ENCODE measurements at regions not wholly inside any gene's neighbourhood (a gene's known extent, or its start where the extent isn't known, plus 50 kb on each side); places are given as distances from the start of the nearest gene placed in this dataset.

DNA sequence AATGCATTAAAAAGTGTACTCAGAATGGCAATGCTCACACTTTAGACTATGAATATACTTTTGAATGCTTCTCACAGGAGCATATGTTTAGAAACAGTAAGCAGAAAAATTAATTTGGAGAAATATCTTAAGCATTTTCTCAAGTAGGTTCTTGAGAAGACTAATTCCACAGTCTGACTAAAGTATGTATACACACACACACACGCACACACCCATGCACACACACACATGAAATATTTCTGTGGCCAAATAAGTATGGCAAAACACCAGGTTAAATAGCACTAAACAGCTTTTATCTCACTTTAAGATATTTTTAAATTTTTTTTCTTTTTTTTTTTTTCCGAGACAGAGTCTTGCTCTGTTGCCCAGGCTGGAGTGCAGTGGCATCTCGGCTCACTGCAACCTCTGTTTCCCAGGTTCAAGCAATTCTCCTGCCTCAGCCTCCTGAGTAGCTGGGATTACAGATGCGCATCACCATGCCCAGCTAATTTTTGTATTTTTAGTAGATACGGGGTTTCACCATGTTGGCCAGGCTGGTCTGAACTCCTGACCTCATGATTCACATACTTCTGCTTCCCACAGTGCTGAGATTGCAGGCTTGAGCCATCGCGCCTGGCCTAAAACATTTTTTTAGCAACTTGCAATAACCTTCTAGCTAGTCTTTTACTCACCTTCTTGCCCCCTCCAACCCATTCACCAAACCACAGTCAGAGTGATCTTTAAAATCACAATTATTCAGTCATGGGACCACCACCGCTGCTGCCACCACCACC is 67.5 kb upstream of the SCG2 start:
- TF ChIP-seq, protein P1, sequence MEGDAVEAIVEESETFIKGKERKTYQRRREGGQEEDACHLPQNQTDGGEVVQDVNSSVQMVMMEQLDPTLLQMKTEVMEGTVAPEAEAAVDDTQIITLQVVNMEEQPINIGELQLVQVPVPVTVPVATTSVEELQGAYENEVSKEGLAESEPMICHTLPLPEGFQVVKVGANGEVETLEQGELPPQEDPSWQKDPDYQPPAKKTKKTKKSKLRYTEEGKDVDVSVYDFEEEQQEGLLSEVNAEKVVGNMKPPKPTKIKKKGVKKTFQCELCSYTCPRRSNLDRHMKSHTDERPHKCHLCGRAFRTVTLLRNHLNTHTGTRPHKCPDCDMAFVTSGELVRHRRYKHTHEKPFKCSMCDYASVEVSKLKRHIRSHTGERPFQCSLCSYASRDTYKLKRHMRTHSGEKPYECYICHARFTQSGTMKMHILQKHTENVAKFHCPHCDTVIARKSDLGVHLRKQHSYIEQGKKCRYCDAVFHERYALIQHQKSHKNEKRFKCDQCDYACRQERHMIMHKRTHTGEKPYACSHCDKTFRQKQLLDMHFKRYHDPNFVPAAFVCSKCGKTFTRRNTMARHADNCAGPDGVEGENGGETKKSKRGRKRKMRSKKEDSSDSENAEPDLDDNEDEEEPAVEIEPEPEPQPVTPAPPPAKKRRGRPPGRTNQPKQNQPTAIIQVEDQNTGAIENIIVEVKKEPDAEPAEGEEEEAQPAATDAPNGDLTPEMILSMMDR (conservative IDR thresholded peaks at IDR 0.05): no peak
- Mint-ChIP-seq H3K27me3 (ENCODE audit: insufficient read depth) (no peaks in the 10 kb centered on the region), H3K9me3 (no peaks in the 10 kb centered on the region), H3K36me3 (ENCODE audit: low read depth) (no peaks in the 10 kb centered on the region), H3K4me1 (no peaks in the 10 kb centered on the region), H3K4me3 (no peak overlapping the region), H3K27ac (no peak overlapping the region)
- Histone ChIP-seq H3K9ac (ENCODE audit: extremely low read depth, low read length, poor library complexity, severe bottlenecking) (no peak overlapping the region), H3K27me3 (ENCODE audit: control insufficient read depth, insufficient read depth, low read length, poor library complexity, severe bottlenecking) (no peaks in the 10 kb centered on the region), H3K36me3 (ENCODE audit: control insufficient read depth, insufficient read depth, low read length) (no peaks in the 10 kb centered on the region), H3K27ac (ENCODE audit: low read depth, low read length) (no peak overlapping the region), H3K9me3 (ENCODE audit: control insufficient read depth, low read length) (no peaks in the 10 kb centered on the region), H3K4me3 (ENCODE audit: low read length) (no peak overlapping the region), H3K4me1 (ENCODE audit: control insufficient read depth, insufficient read depth, low read length) (no peaks in the 10 kb centered on the region)
- 93 to 100% methylated on average over 5 to 8 of the region's 8 CpGs for WGBS, 2 experiments (ENCODE audit: insufficient coverage in 1 of 2, insufficient read length in 1 of 2)
- DNase-seq: no peak

DNA sequence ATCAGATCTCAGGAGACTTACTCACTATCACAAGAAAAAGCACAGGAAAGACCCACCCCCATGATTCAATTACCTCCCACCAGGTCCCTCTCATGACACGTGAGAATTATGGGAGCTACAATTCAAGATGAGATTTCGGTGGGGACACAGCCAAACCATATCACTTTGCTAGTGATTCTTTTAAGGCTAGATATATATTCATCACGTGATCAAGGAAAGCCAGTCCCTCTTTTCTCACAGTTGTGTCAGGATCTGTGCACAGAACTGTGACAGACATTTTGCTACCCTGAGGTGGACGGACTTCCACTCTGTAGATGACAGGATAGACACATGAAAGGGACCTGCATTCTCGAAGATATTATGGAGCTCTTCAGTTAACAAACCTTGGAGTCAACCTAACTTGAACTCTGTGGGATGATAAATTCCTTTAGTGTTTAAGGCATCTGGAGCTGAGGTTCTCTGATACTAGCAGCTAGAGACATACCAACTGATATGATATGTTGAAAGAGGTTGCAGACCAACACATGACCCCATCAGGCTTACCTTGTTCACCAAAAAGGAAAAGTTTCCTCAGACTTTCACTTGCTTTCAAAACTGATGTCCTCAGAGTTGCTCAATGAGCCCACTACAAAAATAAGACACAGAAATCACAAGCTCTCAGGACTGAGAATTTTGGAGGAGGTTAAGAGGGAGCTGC is 66.3 kb upstream of the SCG2 start:
- 90 to 91% methylated on average over 5 of the region's 5 CpGs for WGBS, 2 experiments (ENCODE audit: insufficient coverage in 1 of 2, insufficient read length in 1 of 2)
- no peaks in the 10 kb centered on the region for H3K27me3 ChIP-seq (ENCODE audit: control insufficient read depth, insufficient read depth, low read length, poor library complexity, severe bottlenecking)

DNA sequence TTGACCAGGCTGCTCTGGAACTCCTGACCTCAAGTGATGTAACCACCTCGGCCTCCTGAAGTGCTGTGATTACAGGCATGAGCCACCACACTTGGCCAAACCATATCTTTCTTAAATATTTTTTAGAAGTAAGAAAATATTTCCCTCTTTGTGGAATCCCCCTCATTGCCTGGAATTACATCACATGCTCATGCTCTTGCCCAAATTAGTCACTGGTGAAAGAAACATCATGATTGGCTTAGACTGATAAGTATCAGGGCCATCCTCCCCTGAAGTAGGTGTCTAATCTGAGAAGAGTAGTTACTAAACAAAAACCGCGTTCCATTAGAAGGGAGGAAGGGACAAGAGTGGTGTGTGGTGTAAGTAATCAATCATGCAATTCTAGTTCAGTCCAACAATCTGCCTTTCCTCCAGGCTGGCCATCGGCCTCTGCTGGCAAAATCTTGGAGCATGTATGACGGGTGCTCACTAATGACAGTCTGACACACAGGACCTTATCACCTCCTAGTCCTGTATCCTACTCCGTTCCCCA is 52.3 kb upstream of the SCG2 start:
- H3K27ac Mint-ChIP-seq: no peak overlapping the region
- no peak overlapping the region for H3K4me3 Mint-ChIP-seq
- Histone ChIP-seq H3K9ac (ENCODE audit: extremely low read depth, low read length, poor library complexity, severe bottlenecking) (no peak overlapping the region), H3K36me3 (ENCODE audit: control insufficient read depth, insufficient read depth, low read length) (no peaks in the 10 kb centered on the region), H3K27me3 (ENCODE audit: control insufficient read depth, insufficient read depth, low read length, poor library complexity, severe bottlenecking) (no peaks in the 10 kb centered on the region), H3K9me3 (ENCODE audit: control insufficient read depth, low read length) (no peaks in the 10 kb centered on the region), H3K4me3 (ENCODE audit: low read length) (no peak overlapping the region), H3K4me1 (ENCODE audit: control insufficient read depth, insufficient read depth, low read length) (no peaks in the 10 kb centered on the region), H3K27ac (ENCODE audit: low read depth, low read length) (no peak overlapping the region)
- no peaks in the 10 kb centered on the region for H3K36me3 Mint-ChIP-seq (ENCODE audit: low read depth)
- DNase-seq: no peak
- TF ChIP-seq, protein P1 (conservative IDR thresholded peaks at IDR 0.05): no peak
- H3K27me3 Mint-ChIP-seq (ENCODE audit: insufficient read depth): peaks cover 2% of the 10 kb centered on the region
- 88 to 95% methylated on average over 5 to 6 of the region's 6 CpGs for WGBS, 2 experiments (ENCODE audit: insufficient coverage in 1 of 2, insufficient read length in 1 of 2)
- peaks cover 3% of the 10 kb centered on the region for H3K9me3 Mint-ChIP-seq
- no peaks in the 10 kb centered on the region for H3K4me1 Mint-ChIP-seq

More for the DNA sequence above, 66.3 kb upstream of the SCG2 start:
- no peak overlapping the region for H3K4me3 ChIP-seq (ENCODE audit: low read length)
- TF ChIP-seq, protein P1 (conservative IDR thresholded peaks at IDR 0.05): no peak
- Mint-ChIP-seq H3K9me3 (no peaks in the 10 kb centered on the region), H3K27ac (no peak overlapping the region), H3K27me3 (ENCODE audit: insufficient read depth) (no peaks in the 10 kb centered on the region), H3K36me3 (ENCODE audit: low read depth) (no peaks in the 10 kb centered on the region), H3K4me3 (no peak overlapping the region), H3K4me1 (no peaks in the 10 kb centered on the region)
- no peaks in the 10 kb centered on the region for H3K9me3 ChIP-seq (ENCODE audit: control insufficient read depth, low read length)
- DNase-seq: no peak
- no peak overlapping the region for H3K9ac ChIP-seq (ENCODE audit: extremely low read depth, low read length, poor library complexity, severe bottlenecking)
- H3K27ac ChIP-seq (ENCODE audit: low read depth, low read length): no peak overlapping the region
- H3K36me3 ChIP-seq (ENCODE audit: control insufficient read depth, insufficient read depth, low read length): no peaks in the 10 kb centered on the region
- H3K4me1 ChIP-seq (ENCODE audit: control insufficient read depth, insufficient read depth, low read length): no peaks in the 10 kb centered on the region
